GM21576 (cell line): ENCODE measurements at regions not wholly inside any gene's neighbourhood (a gene's known extent, or its start where the extent isn't known, plus 50 kb on each side); places are given as distances from the start of the nearest gene placed in this dataset.

ENCODE experiments used
- ATAC-seq: cut with Tn5 transposase; IDR thresholded peaks from one replicate; pipeline ENCODE4 v1.9.1; 2021; ENCODE audit warnings: mild to moderate bottlenecking, moderate library complexity; ENCODE audit not compliant: unreplicated experiment

- ATAC-seq, result no peak
Measured at GRCh38 chr1:168387781-168388760, 107.4 kb downstream of the TBX19 start.

DNA sequence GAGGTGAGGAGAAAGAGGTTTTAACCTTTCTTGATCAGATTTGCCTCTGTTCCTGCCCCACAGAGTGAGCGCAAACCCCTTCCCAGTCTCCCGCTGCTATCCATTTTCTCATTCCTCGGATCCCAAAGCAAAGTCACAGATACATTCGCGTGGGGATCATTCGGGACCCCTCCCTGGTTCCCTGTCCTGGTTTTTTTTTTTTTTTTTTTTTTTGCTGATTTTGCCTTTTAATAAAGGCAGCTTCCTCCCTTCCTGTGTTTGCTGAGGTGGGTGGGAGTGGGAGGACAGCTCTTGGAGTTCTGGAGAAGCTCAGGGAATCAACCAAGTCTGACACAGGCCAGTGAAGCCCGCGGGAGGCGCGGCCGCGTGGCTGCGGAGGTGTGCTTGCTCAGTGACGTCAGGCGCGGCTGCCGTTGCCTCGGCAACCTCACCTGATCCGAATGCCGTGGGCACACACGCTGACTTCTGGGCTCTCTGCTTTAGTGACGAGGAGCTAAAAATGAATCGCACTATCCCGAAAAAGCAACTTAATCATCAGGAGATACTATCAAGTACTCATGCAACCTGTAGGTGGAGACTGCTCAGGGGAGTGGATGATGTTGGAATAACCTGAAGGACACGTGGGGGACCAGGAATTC, 106.4 kb downstream of the TBX19 start:
- ATAC-seq, result no peak

GRCh38 chr1:168386492-168386891, 105.8 kb downstream of the TBX19 start:
- ATAC-seq, result no peak

DNA sequence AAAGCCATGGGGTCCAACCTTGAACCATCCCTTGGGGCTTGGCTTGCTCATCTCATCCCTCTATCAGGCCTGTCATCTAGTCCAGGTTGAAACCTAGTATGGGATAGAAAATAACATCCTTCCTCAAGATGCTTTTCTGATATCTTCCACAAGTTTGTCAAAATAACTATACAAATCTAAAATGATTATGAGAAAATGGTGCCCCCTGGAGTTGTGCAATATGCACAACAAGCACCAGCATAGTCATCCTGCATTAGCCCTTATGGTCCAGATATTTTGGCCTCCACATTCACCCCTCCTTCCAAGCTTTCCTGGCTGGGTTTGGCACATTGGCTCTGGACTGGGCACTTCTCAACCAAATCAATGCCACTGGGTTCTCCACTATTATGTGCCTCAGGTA, 101.2 kb downstream of the TBX19 start:
- no peak for ATAC-seq

- ATAC-seq, result no peak
Measured at GRCh38 chr1:168380945-168381344, 100.3 kb downstream of the TBX19 start.

- no peak for ATAC-seq
Measured at GRCh38 chr1:168379104-168379860, 98.6 kb downstream of the TBX19 start.

DNA sequence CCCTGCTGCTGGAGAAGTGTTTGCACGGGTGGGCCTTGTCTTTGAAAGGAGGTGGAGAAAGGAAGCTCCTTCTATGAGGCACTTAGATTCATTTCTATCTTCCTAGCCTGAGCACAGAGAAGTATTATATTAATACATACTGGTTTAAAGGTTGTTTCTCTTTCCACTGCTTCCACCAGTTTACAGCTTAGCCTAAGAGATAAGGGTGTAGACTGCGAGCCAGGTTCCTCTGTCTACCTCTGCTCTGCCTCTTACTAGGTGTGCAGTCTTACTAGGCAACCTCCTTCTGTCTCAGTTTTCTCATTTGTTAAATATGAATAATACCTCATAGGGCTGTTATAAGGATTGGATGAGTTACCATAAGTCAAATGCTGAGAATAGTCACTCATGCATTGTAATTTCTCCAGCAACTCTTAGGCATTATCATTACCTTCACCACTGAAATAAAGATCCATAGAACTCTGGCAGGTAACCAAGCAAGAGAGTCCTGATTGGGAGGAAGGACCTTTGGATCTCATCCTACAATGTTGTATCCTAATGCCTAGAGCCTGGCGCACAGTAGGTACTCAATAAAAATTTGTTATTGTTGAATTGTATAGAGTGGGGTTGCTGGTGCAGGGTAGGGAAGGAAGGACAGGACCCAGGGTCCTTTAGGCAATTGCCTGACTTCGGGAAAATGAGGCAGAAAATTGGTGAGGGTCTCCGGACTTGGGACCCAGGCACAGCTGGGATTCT, 95.1 kb downstream of the TBX19 start:
- ATAC-seq, result no peak

- no peak for ATAC-seq
Measured at GRCh38 chr1:168374566-168374965, 93.9 kb downstream of the TBX19 start.

- no peak for ATAC-seq
Measured at GRCh38 chr1:168373869-168374268, 93.2 kb downstream of the TBX19 start.

GRCh38 chr1:168372861-168373371, 92.2 kb downstream of the TBX19 start:
- ATAC-seq, result no peak

DNA sequence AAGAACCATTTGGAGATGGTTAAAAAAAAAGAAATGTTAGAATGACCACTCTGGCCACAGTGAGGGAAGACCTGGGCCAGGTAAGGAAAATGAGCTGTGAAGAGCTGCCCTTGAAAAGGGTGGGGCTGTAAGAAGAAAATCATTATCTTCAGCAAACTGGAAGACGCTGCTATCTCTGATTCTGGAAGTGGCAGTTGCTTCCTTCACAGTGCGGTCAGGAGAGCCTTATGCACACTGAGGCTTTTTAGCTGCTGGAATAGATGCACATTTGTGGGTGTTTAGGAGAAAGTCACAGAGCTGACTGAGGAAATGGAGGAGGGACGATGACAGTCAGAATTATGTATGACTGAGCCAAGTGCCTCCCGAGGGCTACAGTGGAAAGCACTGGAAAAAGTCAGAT, 91.6 kb downstream of the TBX19 start:
- no peak for ATAC-seq

GRCh38 chr1:168371477-168371876, 90.8 kb downstream of the TBX19 start:
- ATAC-seq, result no peak

DNA sequence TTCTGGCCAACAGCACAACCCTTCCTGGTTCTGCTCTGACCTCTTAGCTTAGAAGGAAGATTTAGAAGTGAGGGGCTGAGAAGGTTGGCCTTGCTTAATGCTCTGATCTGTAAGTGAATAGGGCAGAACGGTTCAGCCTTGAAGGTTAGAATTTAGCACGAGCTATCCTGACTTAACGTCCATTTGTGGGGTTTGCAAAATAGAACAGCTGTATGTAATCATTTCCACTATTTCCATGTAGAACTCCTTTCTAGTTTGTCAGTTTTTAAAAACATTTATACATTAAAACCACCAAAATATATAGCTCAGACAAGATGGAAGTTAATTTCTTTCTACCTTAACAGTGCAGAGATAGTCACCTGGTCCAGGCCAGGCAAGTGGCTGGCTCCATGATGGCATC, 89.9 kb downstream of the TBX19 start:
- no peak for ATAC-seq

GRCh38 chr1:168369655-168370054, 89.0 kb downstream of the TBX19 start:
- ATAC-seq, result no peak

GRCh38 chr1:168368131-168368530, 87.5 kb downstream of the TBX19 start:
- no peak for ATAC-seq

- ATAC-seq, result no peak
Measured at GRCh38 chr1:168365719-168366479, 85.2 kb downstream of the TBX19 start.
